BE2C (cell line): ENCODE measurements at regions not wholly inside any gene's neighbourhood (a gene's known extent, or its start where the extent isn't known, plus 50 kb on each side); places are given as distances from the start of the nearest gene placed in this dataset.
"Not testable (repeated sequence)": the region's sequence is repeated elsewhere in the genome, so short reads cannot be mapped to it uniquely, and the experiment has no call there.

Source experiments
- DNase-seq: peaks from one replicate; pipeline ENCODE4 v3.0.0-alpha.2; 2020
- H3K27me3 ChIP-seq: fragments of 250-450 bp; sonication (Bioruptor Pico); 2 replicates; pipeline ENCODE4 v1.5.1; 2020; ENCODE audit warnings: mild to moderate bottlenecking
- H3K36me3 ChIP-seq: fragments of 250-450 bp; sonication (Bioruptor Pico); 2 replicates; pipeline ENCODE4 v1.5.1; 2020; ENCODE audit warnings: mild to moderate bottlenecking
- H3K4me1 ChIP-seq: fragments of 250-450 bp; sonication (Bioruptor Pico); 2 replicates; pipeline ENCODE4 v1.5.1; 2020
- H3K4me3 ChIP-seq: 2 replicates; pipeline ENCODE4 v1.5.1; 2011; ENCODE audit warnings: low read depth, low read length
- H3K9me3 ChIP-seq: fragments of 250-450 bp; sonication (Bioruptor Pico); 2 replicates; pipeline ENCODE4 v1.5.1; 2020
- TF ChIP-seq, protein P1 (sequence below): IDR thresholded peaks from 2 replicates; pipeline ENCODE4 v1.5.1; 2012; ENCODE audit warnings: mild to moderate bottlenecking, low read depth, low read length

DNA sequence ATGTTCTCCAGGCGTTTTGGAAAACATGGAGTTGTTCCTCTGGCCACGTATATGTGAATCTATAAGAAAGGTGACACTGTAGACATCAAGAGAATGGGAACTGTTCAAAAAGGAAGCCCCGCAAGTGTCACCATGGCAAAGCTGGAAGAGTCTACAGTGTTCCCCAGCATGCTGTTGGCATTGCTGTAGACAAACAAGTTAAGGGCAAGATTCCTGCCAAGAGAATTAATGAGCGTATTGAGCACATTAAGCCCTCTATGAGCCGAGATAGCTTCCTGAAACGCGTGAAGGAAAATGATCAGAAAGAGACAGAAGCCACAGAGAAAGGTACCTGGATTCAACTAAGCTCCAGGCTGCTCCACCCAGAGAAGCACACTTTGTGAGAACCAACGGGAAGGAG is 92.5 kb upstream of the EIF5 start:
- no peaks in the 10 kb centered on the region for H3K27me3 ChIP-seq
- DNase-seq = no peak
- TF ChIP-seq, protein P1, sequence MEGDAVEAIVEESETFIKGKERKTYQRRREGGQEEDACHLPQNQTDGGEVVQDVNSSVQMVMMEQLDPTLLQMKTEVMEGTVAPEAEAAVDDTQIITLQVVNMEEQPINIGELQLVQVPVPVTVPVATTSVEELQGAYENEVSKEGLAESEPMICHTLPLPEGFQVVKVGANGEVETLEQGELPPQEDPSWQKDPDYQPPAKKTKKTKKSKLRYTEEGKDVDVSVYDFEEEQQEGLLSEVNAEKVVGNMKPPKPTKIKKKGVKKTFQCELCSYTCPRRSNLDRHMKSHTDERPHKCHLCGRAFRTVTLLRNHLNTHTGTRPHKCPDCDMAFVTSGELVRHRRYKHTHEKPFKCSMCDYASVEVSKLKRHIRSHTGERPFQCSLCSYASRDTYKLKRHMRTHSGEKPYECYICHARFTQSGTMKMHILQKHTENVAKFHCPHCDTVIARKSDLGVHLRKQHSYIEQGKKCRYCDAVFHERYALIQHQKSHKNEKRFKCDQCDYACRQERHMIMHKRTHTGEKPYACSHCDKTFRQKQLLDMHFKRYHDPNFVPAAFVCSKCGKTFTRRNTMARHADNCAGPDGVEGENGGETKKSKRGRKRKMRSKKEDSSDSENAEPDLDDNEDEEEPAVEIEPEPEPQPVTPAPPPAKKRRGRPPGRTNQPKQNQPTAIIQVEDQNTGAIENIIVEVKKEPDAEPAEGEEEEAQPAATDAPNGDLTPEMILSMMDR = no peak
- H3K4me1 ChIP-seq = no peaks in the 10 kb centered on the region
- no peaks in the 10 kb centered on the region; the same call in 1 of the 2 replicates for H3K36me3 ChIP-seq
- no peak overlapping the region for H3K4me3 ChIP-seq
- H3K9me3 ChIP-seq = no peaks in the 10 kb centered on the region

DNA sequence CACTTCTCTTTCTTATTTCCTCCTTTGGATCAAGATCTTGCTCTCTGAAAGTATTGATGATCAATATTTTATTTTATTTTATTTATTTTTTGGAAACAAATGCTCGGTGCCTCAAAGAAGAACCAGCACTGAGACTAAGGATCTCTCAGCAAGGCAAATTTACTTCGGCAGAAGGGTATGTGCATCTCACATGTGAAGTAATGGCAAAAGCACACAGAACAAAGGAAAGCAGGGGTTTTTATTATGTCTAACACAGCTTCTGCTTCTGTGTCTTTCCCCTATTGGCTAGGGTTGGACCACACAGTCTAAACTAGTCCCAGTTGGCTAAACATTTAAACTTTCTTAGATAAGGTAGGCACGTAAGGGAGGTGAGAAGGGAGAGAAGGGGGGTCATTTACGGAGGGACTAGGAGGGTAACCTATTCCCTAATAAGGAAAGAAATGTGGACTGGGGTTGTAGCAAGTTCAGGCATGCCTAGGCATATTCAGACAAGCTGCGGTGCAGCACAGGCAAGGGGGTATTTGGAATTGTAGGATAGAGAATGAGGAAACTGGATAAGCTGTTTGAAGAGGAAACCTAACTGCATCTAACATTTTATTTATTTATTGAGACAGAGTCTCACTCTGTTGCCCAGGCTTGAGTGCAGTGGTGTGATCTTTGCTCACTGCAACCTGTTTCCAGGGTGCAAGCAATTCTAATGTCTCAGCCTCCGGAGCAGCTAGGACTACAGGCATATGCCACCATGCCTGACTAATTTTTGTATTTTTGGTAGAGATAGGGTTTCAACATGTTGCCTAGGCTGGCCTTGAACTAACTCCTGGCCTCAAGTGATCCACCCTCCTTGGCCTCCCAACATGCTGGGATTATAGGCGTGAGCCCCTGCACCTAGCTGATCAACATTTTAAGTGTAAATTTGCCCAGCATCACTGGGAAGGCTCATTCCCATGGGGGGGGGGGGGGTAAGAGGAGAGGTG is 90.0 kb upstream of the EIF5 start:
- H3K4me3 ChIP-seq = no peak overlapping the region
- TF ChIP-seq, protein P1 = no peak
- no peaks in the 10 kb centered on the region for H3K4me1 ChIP-seq
- H3K27me3 ChIP-seq = no peaks in the 10 kb centered on the region
- no peaks in the 10 kb centered on the region; the same call in 1 of the 2 replicates for H3K36me3 ChIP-seq
- H3K9me3 ChIP-seq = no peaks in the 10 kb centered on the region
- DNase-seq = no peak

DNA sequence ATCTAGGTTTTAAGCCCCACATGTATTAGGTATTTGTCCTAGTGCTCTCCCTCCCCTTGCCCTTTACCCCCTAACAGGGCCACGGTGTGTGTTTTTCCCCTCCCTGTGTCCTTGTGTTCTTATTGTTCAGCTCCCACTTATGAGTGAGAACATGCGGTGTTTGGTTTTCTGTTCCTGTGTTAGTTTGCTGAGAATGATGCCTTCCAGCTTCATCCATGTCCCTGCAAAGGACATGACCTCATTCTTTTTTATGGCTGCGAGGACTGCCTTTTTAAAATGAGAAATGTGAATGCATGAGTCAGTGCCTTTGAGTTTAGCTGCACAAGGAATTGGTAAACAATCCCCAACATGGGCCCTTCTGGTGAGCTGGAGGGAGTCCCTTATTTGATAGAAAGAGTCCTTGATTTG is 88.4 kb upstream of the EIF5 start:
- not testable (repeated sequence) for DNase-seq, H3K36me3 ChIP-seq, H3K4me1 ChIP-seq, H3K4me3 ChIP-seq, H3K27me3 ChIP-seq, H3K9me3 ChIP-seq

DNA sequence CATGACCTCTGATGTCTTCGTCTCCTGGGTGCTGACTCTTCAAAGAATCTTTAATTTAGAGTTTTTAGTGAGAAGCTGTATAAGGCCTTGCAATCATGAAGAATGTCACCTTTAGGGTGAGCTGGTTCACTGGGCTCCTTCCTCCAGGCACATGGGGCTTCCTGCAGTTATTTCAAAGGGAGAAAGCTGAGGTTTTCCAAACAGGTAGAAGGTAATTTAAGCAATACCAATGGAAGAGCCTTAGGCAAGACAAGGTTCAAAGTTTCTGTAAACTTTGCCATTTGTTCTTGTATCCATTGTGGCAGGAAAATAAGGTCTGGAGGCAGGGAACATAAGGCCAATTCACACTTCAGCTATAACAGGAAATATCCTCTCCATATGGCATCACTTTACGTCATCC is 88.0 kb upstream of the EIF5 start:
- Histone ChIP-seq H3K4me1 (no peaks in the 10 kb centered on the region), H3K4me3 (no peak overlapping the region), H3K9me3 (no peaks in the 10 kb centered on the region), H3K36me3 (no peaks in the 10 kb centered on the region; the same call in 1 of the 2 replicates), H3K27me3 (no peaks in the 10 kb centered on the region)
- DNase-seq = no peak
- TF ChIP-seq, protein P1 = no peak

DNA sequence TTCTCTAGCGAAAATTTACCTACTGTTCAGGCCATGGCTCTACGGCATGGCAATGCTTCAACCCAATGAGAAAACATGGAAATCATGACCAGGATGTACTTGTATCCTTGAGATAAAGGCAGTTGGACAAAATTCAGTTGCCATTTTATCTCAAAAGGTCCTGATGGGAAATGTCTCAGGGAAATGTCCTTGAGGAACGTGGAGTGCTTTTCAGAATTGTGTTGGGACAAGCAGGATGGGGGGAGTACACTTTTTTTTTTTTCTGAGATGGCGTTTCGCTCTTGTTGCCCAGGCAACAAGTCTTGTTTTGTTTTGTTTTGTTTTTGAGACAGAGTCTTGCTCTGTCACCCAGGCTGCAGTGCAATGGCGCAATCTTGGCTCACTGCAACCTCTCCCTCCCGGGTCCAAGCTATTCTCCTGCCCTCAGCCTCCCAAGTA is 86.8 kb upstream of the EIF5 start:
- Histone ChIP-seq H3K36me3 (no peaks in the 10 kb centered on the region; the same call in 1 of the 2 replicates), H3K4me3 (no peak overlapping the region), H3K27me3 (no peaks in the 10 kb centered on the region), H3K9me3 (no peaks in the 10 kb centered on the region), H3K4me1 (no peaks in the 10 kb centered on the region)
- no peak for DNase-seq
- TF ChIP-seq, protein P1 = no peak

DNA sequence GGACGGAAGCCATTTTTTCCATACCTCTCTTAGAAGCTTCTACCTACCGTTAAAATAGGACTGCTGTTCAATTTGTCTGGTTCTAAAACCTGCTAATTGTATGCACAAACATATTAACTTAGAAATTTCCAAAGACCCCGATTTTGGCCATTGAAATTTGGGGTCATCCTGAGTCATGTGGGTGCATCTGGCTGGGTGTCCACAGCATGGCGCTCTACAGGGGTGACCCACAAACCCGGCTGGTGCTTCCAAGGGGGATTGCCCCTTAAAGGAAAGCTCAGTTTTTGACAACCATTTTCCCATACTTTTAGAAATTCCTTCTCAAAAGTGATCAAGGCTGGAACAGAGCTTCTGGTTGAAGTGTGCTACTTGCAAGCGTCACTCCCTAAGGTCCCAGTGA is 83.9 kb upstream of the EIF5 start:
- H3K4me1 ChIP-seq = no peaks in the 10 kb centered on the region
- no peaks in the 10 kb centered on the region; the same call in 1 of the 2 replicates for H3K36me3 ChIP-seq
- TF ChIP-seq, protein P1 = no peak
- no peaks in the 10 kb centered on the region for H3K9me3 ChIP-seq
- no peaks in the 10 kb centered on the region for H3K27me3 ChIP-seq
- DNase-seq = no peak
- no peak overlapping the region for H3K4me3 ChIP-seq
